ELR (cell line): ENCODE measurements at regions not wholly inside any gene's neighbourhood (a gene's known extent, or its start where the extent isn't known, plus 50 kb on each side); places are given as distances from the start of the nearest gene placed in this dataset.

Experiments used
- DNase-seq: peaks from one replicate; pipeline ENCODE4 v3.0.0-alpha.2; 2015; ENCODE audit warnings: low read depth

GRCh38 chr5:130260481-130260880 is 356.2 kb downstream of the CHSY3 start:
- DNase-seq = no peak

- no peak for DNase-seq
Observed at GRCh38 chr5:130251931-130252330, 347.7 kb downstream of the CHSY3 start.

- DNase-seq = no peak
Observed at GRCh38 chr5:130243641-130244040, 339.4 kb downstream of the CHSY3 start.

GRCh38 chr5:130237721-130238120 is 333.5 kb downstream of the CHSY3 start:
- no peak for DNase-seq
